T-helper 1 cell (primary cell): ENCODE measurements at regions not wholly inside any gene's neighbourhood (a gene's known extent, or its start where the extent isn't known, plus 50 kb on each side); places are given as distances from the start of the nearest gene placed in this dataset.

Experiments used
- DNase-seq, 5 donors: peaks; one replicate each; pipeline ENCODE4 v3.0.0-alpha.2; 2012 to 2020

GRCh38 chr1:239263801-239264200 lies 122.6 kb upstream of the CHRM3 start:
- DNase-seq: no peak

DNA sequence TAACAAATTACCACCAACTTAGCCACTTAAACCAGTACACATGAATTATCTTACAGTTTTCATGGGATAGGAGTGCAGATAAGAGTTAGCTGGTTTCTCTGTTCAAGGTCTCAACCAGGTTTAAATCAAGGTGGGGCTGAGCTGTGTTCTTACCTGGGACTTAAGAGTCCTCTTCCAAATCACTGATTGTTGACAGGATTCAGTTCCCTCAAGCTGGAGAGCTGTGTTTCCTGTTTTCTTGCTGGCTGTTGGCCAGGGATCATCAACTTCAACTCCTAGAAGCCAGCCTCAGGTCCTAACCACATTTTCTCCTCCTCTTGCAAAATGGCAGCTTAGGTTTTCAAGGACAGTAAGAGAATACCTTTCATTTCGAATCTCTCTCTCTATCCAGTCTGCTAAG lies 123.8 kb upstream of the CHRM3 start:
- DNase-seq: no peak

- no peak for DNase-seq
Measured at GRCh38 chr1:239261521-239261920, 124.8 kb upstream of the CHRM3 start.

DNA sequence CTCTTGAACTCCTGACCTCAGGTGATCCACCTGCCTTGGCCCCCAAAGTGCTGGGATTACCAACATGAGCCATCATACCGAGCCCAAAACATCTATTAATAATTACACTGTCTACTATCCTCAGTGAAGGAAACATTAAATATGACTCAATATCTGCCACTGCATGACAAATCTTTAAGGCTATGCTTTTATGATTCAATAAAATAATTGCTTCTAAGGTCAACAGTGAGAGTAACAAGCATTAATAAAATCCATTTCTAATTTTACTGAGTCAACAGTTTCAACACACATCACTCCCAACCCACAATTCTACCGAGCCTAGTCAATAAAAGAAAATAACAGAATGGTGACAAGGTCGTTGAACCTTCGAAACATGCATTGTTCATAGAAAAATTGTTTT lies 125.5 kb upstream of the CHRM3 start:
- DNase-seq: no peak

GRCh38 chr1:239255628-239256160 lies 130.7 kb upstream of the CHRM3 start:
- no peak for DNase-seq

- DNase-seq: no peak
Measured at GRCh38 chr1:239254999-239255398, 131.4 kb upstream of the CHRM3 start.

DNA sequence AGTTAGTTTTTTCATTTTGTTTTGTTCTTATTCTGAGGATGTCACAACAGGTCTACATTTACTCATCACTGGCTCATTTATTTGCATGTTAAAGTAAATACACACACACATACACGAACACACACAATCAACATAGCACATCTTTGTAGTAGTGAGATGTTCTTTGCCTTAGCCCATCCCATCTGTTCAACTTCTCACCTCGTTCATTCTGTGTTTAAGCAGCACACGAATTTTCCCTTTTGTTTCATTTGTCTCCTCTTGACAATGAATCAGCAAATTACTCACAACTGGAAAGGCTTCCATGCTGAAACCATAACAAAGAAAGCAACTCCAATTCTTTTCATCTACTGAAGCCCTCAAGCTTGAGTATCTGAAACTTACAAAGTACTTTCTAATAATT lies 133.3 kb upstream of the CHRM3 start:
- no peak for DNase-seq

DNA sequence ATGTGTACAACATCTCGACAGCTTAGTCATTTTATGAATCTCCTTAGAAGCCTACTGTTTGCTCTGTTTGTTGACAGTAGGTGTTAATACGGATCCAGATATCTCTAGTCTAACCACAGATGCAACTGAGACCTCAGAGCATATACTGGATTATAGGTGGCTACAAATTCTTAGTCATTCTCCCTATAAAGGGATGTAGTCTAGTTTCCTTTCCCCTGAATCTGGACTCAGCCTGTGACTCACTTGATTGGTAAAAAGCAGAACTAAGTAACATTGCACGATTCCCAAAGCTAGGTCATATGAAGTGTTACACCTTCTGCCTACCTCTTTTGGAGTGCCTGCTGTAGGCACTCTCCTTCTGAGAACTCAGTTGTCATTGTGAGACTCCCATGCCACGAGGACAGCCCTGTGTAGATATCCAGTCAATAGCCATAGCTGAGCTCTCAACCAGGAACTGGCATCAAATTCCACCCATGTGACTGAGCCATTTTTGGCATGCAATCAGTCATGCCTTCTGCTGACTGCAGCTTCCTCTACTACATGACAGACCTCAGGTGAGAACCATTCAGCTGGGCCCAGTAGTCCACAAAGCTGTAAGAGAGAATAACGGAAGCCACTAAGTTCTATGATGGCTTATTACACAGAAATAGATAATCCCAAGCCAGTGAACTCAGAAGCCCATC lies 135.9 kb upstream of the CHRM3 start:
- no peak for DNase-seq

DNA sequence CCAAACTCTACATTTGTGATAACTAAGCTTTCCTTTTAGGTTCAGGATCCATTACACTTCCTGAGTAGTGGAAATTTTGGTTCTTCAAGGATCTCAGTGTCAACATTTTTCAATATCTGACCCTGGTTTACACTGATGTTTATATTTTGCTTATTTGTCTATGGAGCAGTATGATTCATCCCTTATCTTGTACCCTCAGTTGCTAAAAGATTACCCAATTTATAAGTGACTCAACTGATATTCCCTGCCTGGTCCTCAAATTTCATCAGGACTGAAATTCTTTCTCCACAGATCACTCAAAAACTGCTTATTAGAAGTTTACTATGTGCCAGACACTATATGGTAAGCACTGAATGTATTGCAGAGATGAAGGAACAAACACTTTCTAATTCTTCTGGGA lies 139.1 kb upstream of the CHRM3 start:
- DNase-seq: no peak

GRCh38 chr1:239244084-239244483 lies 142.3 kb upstream of the CHRM3 start:
- DNase-seq: no peak

DNA sequence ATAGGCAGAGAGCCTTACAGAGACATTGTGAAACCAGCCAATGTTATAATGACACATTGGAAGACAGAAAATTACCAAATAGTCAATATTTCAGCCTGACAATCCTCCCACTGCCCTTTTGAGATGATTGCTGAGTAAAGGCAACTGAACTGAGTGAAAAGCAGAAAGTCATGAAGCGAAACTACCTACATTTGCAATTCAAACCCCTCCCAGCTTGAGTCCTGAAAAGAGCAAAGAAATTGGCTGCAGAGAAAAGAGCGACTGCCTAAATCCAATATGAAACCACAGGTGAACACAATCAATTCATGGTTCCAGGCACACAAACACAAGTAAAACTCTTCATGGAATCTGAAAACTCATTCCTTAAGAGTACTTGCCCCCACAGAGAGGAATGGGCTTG lies 143.4 kb upstream of the CHRM3 start:
- no peak for DNase-seq

GRCh38 chr1:239242404-239242803 lies 144.0 kb upstream of the CHRM3 start:
- DNase-seq: no peak

GRCh38 chr1:239240736-239241135 lies 145.6 kb upstream of the CHRM3 start:
- DNase-seq: no peak

DNA sequence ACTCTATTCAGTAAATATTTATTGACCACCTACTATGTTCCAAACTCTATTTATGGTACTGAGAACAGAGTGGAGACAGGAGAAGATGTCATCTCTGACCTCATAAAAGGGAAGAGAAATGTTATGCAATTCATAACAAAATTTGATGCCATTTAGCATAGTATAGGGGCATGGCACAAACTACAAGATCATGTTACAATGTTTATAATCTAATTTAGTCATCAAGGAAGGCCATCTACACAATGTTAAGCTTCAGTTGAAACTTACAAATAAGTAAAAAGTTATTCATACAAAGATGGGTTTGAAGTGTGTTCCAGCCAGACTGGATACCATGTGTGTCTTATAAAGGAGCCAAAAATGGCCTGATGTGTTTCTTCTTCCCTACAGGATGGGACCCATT lies 146.8 kb upstream of the CHRM3 start:
- no peak for DNase-seq

- no peak for DNase-seq
Measured at GRCh38 chr1:239237912-239238311, 148.5 kb upstream of the CHRM3 start.

- DNase-seq: no peak
Measured at GRCh38 chr1:239233626-239234025, 152.7 kb upstream of the CHRM3 start.

DNA sequence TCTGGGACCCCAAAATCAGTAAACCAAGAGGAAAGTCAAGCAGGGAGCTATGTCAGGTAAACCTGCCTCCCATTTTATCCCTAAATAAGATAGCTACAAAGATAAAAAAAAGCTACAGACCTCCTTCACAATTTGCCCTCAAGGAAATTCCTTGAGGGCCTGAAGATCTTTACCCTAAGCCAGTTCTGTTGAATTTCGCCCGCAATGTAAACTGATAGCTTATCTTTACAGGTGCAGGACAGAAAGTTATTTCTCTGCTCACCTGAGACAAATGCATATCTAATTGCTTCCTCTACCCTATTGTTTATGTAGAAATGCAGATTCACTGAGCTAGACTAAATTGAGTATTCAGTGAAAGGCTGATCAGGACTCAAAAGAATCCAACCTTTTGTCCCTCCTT lies 153.4 kb upstream of the CHRM3 start:
- DNase-seq: no peak

GRCh38 chr1:239228451-239228850 lies 157.9 kb upstream of the CHRM3 start:
- DNase-seq: no peak

GRCh38 chr1:239225396-239225795 lies 161.0 kb upstream of the CHRM3 start:
- DNase-seq: no peak

GRCh38 chr1:239224100-239224499 lies 162.3 kb upstream of the CHRM3 start:
- no peak for DNase-seq

- DNase-seq: no peak
Measured at GRCh38 chr1:239222999-239223398, 163.4 kb upstream of the CHRM3 start.

DNA sequence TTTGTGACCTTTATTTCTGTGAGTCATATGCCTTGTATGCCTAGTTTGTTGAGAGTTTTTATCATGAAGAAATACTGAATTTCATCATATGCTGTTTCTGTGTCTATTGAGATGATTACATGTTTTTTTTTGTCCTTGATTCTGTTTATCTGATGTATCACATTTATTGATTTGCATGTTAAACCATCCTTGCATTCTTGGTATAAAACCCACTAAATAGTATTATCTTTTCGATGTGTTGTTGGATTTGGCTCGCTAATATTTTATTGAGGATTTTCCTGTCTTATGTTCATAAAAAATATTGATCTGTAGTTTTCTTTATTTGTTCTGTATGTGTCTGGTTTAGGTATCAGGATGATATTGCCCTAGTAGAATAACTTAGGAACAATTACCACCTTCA lies 164.7 kb upstream of the CHRM3 start:
- DNase-seq: no peak

GRCh38 chr1:239219679-239220078 lies 166.7 kb upstream of the CHRM3 start:
- no peak for DNase-seq

GRCh38 chr1:239218301-239218700 lies 168.1 kb upstream of the CHRM3 start:
- no peak for DNase-seq

- DNase-seq: no peak
Measured at GRCh38 chr1:239212811-239213220, 173.6 kb upstream of the CHRM3 start.
